SK-N-SH (cell line): ENCODE measurements at regions not wholly inside any gene's neighbourhood (a gene's known extent, or its start where the extent isn't known, plus 50 kb on each side); places are given as distances from the start of the nearest gene placed in this dataset.

Experiments used
- YY1 ChIP-seq: IDR thresholded peaks from 2 replicates; pipeline ENCODE4 v1.4.0; 2012; ENCODE audit warnings: low read depth, mild to moderate bottlenecking
- TF ChIP-seq, protein P1 (sequence below): IDR thresholded peaks from 2 replicates; pipeline ENCODE4 v1.6.1; 2012; ENCODE audit warnings: mild to moderate bottlenecking, low read depth, low read length, moderate library complexity
- TF ChIP-seq, protein P2 (sequence below): fragments of 200-600 bp; sonication (generic); IDR thresholded peaks from 2 replicates; pipeline ENCODE4 v1.6.1; 2017; ENCODE audit warnings: antibody characterized with exemption, mild to moderate bottlenecking, moderate library complexity

- TF ChIP-seq, protein P1, sequence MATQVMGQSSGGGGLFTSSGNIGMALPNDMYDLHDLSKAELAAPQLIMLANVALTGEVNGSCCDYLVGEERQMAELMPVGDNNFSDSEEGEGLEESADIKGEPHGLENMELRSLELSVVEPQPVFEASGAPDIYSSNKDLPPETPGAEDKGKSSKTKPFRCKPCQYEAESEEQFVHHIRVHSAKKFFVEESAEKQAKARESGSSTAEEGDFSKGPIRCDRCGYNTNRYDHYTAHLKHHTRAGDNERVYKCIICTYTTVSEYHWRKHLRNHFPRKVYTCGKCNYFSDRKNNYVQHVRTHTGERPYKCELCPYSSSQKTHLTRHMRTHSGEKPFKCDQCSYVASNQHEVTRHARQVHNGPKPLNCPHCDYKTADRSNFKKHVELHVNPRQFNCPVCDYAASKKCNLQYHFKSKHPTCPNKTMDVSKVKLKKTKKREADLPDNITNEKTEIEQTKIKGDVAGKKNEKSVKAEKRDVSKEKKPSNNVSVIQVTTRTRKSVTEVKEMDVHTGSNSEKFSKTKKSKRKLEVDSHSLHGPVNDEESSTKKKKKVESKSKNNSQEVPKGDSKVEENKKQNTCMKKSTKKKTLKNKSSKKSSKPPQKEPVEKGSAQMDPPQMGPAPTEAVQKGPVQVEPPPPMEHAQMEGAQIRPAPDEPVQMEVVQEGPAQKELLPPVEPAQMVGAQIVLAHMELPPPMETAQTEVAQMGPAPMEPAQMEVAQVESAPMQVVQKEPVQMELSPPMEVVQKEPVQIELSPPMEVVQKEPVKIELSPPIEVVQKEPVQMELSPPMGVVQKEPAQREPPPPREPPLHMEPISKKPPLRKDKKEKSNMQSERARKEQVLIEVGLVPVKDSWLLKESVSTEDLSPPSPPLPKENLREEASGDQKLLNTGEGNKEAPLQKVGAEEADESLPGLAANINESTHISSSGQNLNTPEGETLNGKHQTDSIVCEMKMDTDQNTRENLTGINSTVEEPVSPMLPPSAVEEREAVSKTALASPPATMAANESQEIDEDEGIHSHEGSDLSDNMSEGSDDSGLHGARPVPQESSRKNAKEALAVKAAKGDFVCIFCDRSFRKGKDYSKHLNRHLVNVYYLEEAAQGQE: no peak
- no peak for TF ChIP-seq YY1
- TF ChIP-seq, protein P2, sequence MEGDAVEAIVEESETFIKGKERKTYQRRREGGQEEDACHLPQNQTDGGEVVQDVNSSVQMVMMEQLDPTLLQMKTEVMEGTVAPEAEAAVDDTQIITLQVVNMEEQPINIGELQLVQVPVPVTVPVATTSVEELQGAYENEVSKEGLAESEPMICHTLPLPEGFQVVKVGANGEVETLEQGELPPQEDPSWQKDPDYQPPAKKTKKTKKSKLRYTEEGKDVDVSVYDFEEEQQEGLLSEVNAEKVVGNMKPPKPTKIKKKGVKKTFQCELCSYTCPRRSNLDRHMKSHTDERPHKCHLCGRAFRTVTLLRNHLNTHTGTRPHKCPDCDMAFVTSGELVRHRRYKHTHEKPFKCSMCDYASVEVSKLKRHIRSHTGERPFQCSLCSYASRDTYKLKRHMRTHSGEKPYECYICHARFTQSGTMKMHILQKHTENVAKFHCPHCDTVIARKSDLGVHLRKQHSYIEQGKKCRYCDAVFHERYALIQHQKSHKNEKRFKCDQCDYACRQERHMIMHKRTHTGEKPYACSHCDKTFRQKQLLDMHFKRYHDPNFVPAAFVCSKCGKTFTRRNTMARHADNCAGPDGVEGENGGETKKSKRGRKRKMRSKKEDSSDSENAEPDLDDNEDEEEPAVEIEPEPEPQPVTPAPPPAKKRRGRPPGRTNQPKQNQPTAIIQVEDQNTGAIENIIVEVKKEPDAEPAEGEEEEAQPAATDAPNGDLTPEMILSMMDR: no peak
Observed at GRCh38 chr3:89971329-89971728, 863.9 kb downstream of the EPHA3 start.
